HUES48 (cell line): ENCODE measurements at regions not wholly inside any gene's neighbourhood (a gene's known extent, or its start where the extent isn't known, plus 50 kb on each side); places are given as distances from the start of the nearest gene placed in this dataset.

Experiments
- H3K27ac ChIP-seq: one replicate; pipeline ENCODE4 v1.7.0; 2013; ENCODE audit warnings: low read depth, low read length, inconsistent platforms
- H3K27me3 ChIP-seq: 2 replicates; pipeline ENCODE4 v1.6.1; 2013; ENCODE audit warnings: mild to moderate bottlenecking, low read length; ENCODE audit not compliant: control insufficient read depth, insufficient read depth
- H3K36me3 ChIP-seq: 2 replicates; pipeline ENCODE4 v1.6.1; 2013; ENCODE audit warnings: low read length; ENCODE audit not compliant: control insufficient read depth, insufficient read depth
- H3K4me1 ChIP-seq: 2 replicates; pipeline ENCODE4 v1.6.1; 2013; ENCODE audit warnings: mild to moderate bottlenecking, low read length; ENCODE audit not compliant: control insufficient read depth, insufficient read depth
- H3K4me3 ChIP-seq: 2 replicates; pipeline ENCODE4 v1.5.1; 2013; ENCODE audit warnings: mild to moderate bottlenecking, low read depth, low read length
- H3K9ac ChIP-seq: 2 replicates; pipeline ENCODE4 v1.6.1; 2013; ENCODE audit warnings: mild to moderate bottlenecking, low read depth, low read length, moderate library complexity
- H3K9me3 ChIP-seq: 2 replicates; pipeline ENCODE4 v1.6.1; 2013; ENCODE audit warnings: low read length; ENCODE audit not compliant: control insufficient read depth, insufficient read depth

- H3K4me1 ChIP-seq = peaks cover 7% of the 10 kb centered on the region; the same call in 1 of the 2 replicates
- no peaks in the 10 kb centered on the region for H3K36me3 ChIP-seq
- no peak overlapping the region for H3K9ac ChIP-seq
- H3K27ac ChIP-seq = no peak overlapping the region
- no peaks in the 10 kb centered on the region for H3K9me3 ChIP-seq
- H3K4me3 ChIP-seq = no peak overlapping the region
- no peaks in the 10 kb centered on the region for H3K27me3 ChIP-seq
Observed at GRCh38 chr1:17998889-17999288, 108.7 kb upstream of the IGSF21 start.

DNA sequence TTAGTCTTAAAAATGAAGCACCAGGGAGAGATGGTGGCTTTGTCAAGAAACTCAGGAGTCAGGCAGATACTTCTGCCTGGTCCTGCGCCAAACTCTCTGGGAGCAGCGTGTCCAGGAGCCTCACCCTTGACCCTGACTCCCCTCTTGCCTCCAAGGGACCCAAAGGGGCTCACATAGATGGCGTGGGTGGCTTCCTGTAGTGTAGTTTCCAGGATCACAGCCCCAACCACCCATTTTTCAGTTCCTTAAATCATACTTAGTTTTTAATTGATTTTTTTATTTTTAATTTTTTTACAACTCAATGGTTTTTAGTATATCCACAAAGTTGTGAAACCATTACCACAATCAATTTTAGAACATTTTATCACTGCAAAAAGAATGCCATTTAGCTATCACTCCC lies 107.7 kb upstream of the IGSF21 start:
- H3K9ac ChIP-seq = no peak overlapping the region
- no peaks in the 10 kb centered on the region for H3K36me3 ChIP-seq
- H3K4me1 ChIP-seq = peaks cover 7% of the 10 kb centered on the region; the same call in 1 of the 2 replicates
- H3K4me3 ChIP-seq = no peak overlapping the region
- no peaks in the 10 kb centered on the region for H3K27me3 ChIP-seq
- H3K27ac ChIP-seq = no peak overlapping the region
- H3K9me3 ChIP-seq = no peaks in the 10 kb centered on the region

DNA sequence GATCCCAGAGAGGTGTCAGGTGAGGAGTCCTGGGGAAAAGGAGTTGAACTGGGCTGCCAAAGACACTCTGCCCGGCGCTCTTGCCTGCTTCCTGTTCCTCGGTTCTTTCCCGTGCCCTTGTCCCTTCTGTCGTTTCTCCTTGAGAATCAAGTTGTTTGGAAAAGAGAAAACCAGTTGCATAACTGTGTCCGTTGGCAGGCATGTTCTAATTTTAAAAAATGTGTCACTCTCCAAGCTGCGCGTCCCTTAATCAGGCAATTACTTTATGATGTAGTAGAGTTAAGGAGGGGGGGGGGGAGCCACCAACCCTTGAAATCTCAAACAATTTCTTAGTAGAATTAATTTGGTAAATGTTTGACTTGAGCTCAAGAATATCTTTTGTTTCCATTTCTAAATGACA lies 105.9 kb upstream of the IGSF21 start:
- Histone ChIP-seq H3K27ac (no peak overlapping the region), H3K27me3 (no peaks in the 10 kb centered on the region), H3K36me3 (no peaks in the 10 kb centered on the region), H3K9me3 (no peaks in the 10 kb centered on the region), H3K9ac (no peak overlapping the region), H3K4me3 (no peak overlapping the region), H3K4me1 (peaks cover 7% of the 10 kb centered on the region; the same call in 1 of the 2 replicates)

GRCh38 chr1:18004278-18004677 lies 103.3 kb upstream of the IGSF21 start:
- no peaks in the 10 kb centered on the region for H3K36me3 ChIP-seq
- no peaks in the 10 kb centered on the region for H3K27me3 ChIP-seq
- H3K4me3 ChIP-seq = no peak overlapping the region
- peaks cover 11% of the 10 kb centered on the region; the same call in 1 of the 2 replicates for H3K4me1 ChIP-seq
- H3K9ac ChIP-seq = no peak overlapping the region
- H3K9me3 ChIP-seq = no peaks in the 10 kb centered on the region
- no peak overlapping the region for H3K27ac ChIP-seq

GRCh38 chr1:18005238-18005637 lies 102.4 kb upstream of the IGSF21 start:
- Histone ChIP-seq H3K4me1 (peaks cover 18% of the 10 kb centered on the region), H3K9me3 (no peaks in the 10 kb centered on the region), H3K27me3 (no peaks in the 10 kb centered on the region), H3K36me3 (no peaks in the 10 kb centered on the region), H3K27ac (no peak overlapping the region), H3K4me3 (no peak overlapping the region), H3K9ac (no peak overlapping the region)

- Histone ChIP-seq H3K4me1 (peaks cover 18% of the 10 kb centered on the region), H3K36me3 (no peaks in the 10 kb centered on the region), H3K9ac (no peak overlapping the region), H3K4me3 (no peak overlapping the region), H3K27ac (no peak overlapping the region), H3K27me3 (no peaks in the 10 kb centered on the region), H3K9me3 (no peaks in the 10 kb centered on the region)
Observed at GRCh38 chr1:18007391-18008041, 100.1 kb upstream of the IGSF21 start.

- H3K9ac ChIP-seq = no peak overlapping the region
- no peak overlapping the region for H3K4me3 ChIP-seq
- no peaks in the 10 kb centered on the region for H3K36me3 ChIP-seq
- no peaks in the 10 kb centered on the region for H3K9me3 ChIP-seq
- no peak overlapping the region for H3K27ac ChIP-seq
- no peaks in the 10 kb centered on the region for H3K27me3 ChIP-seq
- H3K4me1 ChIP-seq = peaks cover 15% of the 10 kb centered on the region
Observed at GRCh38 chr1:18008081-18008480, 99.5 kb upstream of the IGSF21 start.

- Histone ChIP-seq H3K9me3 (no peaks in the 10 kb centered on the region), H3K4me3 (no peak overlapping the region), H3K27me3 (no peaks in the 10 kb centered on the region), H3K36me3 (no peaks in the 10 kb centered on the region), H3K9ac (no peak overlapping the region), H3K4me1 (peaks cover 11% of the 10 kb centered on the region), H3K27ac (peak overlapping the region; percentile 63)
Observed at GRCh38 chr1:18009055-18009454, 98.5 kb upstream of the IGSF21 start.

- Histone ChIP-seq H3K4me3 (no peak overlapping the region), H3K27me3 (no peaks in the 10 kb centered on the region), H3K9ac (no peak overlapping the region), H3K9me3 (no peaks in the 10 kb centered on the region), H3K27ac (peak overlapping the region; percentile 63), H3K36me3 (no peaks in the 10 kb centered on the region), H3K4me1 (peaks cover 11% of the 10 kb centered on the region)
Observed at GRCh38 chr1:18009478-18009961, 98.1 kb upstream of the IGSF21 start.

GRCh38 chr1:18010408-18010807 lies 97.2 kb upstream of the IGSF21 start:
- Histone ChIP-seq H3K4me3 (no peak overlapping the region), H3K36me3 (no peaks in the 10 kb centered on the region), H3K27me3 (no peaks in the 10 kb centered on the region), H3K9me3 (no peaks in the 10 kb centered on the region), H3K9ac (no peak overlapping the region), H3K4me1 (peaks cover 11% of the 10 kb centered on the region), H3K27ac (no peak overlapping the region)

GRCh38 chr1:18010945-18011344 lies 96.7 kb upstream of the IGSF21 start:
- H3K27me3 ChIP-seq = no peaks in the 10 kb centered on the region; the same call in 1 of the 2 replicates
- no peaks in the 10 kb centered on the region for H3K9me3 ChIP-seq
- no peak overlapping the region for H3K27ac ChIP-seq
- H3K36me3 ChIP-seq = no peaks in the 10 kb centered on the region
- H3K4me1 ChIP-seq = peaks cover 11% of the 10 kb centered on the region
- no peak overlapping the region for H3K9ac ChIP-seq
- no peak overlapping the region for H3K4me3 ChIP-seq
